Epithelial cell of esophagus (primary cell): ENCODE measurements at regions not wholly inside any gene's neighbourhood (a gene's known extent, or its start where the extent isn't known, plus 50 kb on each side); places are given as distances from the start of the nearest gene placed in this dataset.

ENCODE experiments used
- DNase-seq: peaks from one replicate; pipeline ENCODE4 v3.0.0; 2010; ENCODE audit warnings: low read depth
- H3K4me3 ChIP-seq: 2 replicates; pipeline ENCODE4 v1.5.1; 2011; ENCODE audit warnings: mild to moderate bottlenecking, low read length, control low read depth
- CTCF ChIP-seq: IDR thresholded peaks from 2 replicates; pipeline ENCODE4 v1.5.1; 2011; ENCODE audit warnings: low read depth, mild to moderate bottlenecking, low read length, control low read depth, inconsistent platforms; ENCODE audit not compliant: insufficient read depth; ENCODE audit errors: missing control alignments

GRCh38 chr19:5290336-5291262 lies 50.0 kb downstream of the PTPRS start:
- H3K4me3 ChIP-seq, result no peak overlapping the region
- TF ChIP-seq CTCF, result no peak
- DNase-seq, result no peak

- no peak overlapping the region for H3K4me3 ChIP-seq
- TF ChIP-seq CTCF, result no peak
- DNase-seq, result no peak
Measured at GRCh38 chr19:5289060-5289990, 51.3 kb downstream of the PTPRS start.

DNA sequence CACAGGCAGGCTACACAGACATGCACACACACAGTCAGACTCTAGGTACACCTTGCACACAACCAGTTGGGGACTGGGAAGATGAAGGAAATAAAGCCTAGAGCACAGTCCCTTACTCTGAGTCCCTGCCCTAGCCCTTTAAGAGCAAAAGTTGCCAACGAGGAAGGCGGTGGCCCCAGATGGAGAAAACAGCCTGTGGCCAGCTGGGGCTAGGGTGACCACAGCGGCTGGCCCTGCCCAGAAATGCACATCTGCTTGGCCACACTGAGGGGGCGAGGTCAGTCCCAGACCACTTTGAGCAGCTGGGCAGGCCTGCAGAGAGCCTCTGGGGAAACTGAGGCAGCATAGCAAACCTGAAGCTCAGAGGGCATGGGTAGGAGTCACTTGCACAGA lies 52.3 kb downstream of the PTPRS start:
- no peak for DNase-seq
- TF ChIP-seq CTCF, result no peak
- no peak overlapping the region for H3K4me3 ChIP-seq

GRCh38 chr19:5287066-5287465 lies 53.5 kb downstream of the PTPRS start:
- TF ChIP-seq CTCF, result no peak
- no peak overlapping the region for H3K4me3 ChIP-seq
- DNase-seq, result no peak

DNA sequence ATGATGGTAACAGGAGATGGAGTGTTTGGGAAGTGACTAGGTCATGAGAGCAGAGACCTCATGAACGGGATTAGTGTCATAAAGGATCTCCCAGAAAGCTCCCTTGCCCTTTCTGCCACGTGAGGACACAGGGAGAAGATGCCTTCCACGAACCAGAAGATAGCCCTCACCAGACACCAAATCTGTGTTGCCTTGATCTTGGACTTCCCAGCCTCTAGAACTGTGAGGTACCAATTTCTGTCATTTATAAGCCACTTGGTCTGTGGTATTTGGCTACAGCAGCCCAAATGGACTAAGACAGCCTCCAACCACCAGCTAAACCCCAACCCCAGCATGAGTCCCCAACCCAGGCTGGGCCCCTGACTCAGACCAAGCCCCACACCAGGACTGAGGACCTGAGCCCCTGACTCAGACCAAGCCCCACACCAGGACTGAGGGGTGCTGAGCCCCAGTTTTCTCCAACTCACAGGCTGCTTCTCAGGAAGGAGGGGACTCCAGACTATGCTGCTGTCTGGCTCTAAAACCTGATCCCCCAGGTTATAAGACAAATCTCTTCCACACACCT lies 54.1 kb downstream of the PTPRS start:
- no peak overlapping the region for H3K4me3 ChIP-seq
- DNase-seq, result no peak
- TF ChIP-seq CTCF, result no peak

GRCh38 chr19:5285955-5286354 lies 54.7 kb downstream of the PTPRS start:
- no peak for DNase-seq
- TF ChIP-seq CTCF, result no peak
- no peak overlapping the region for H3K4me3 ChIP-seq
